22Rv1 (cell line): ENCODE measurements at regions not wholly inside any gene's neighbourhood (a gene's known extent, or its start where the extent isn't known, plus 50 kb on each side); places are given as distances from the start of the nearest gene placed in this dataset.
A peak's percentile ranks its signal among the peaks of the same experiment; 100 is the strongest.
"Not testable (repeated sequence)": the region's sequence is repeated elsewhere in the genome, so short reads cannot be mapped to it uniquely, and the experiment has no call there.

Source experiments
- H3K27ac ChIP-seq: fragments of 450-650 bp; 2 replicates; pipeline ENCODE4 v1.5.1; 2017
- CTCF ChIP-seq: fragments of 450-650 bp; IDR thresholded peaks from 2 replicates; pipeline ENCODE4 v1.5.1; 2017; ENCODE audit warnings: mild to moderate bottlenecking
- ZFX ChIP-seq: fragments of 450-650 bp; IDR thresholded peaks from 2 replicates; pipeline ENCODE4 v1.6.1; 2017; ENCODE audit warnings: antibody characterized with exemption, borderline replicate concordance

GRCh38 chrX:81900522-81900921 lies 698.6 kb downstream of the SH3BGRL start:
- TF ChIP-seq ZFX (no peak), CTCF (no peak)

GRCh38 chrX:81925812-81926211 lies 723.9 kb downstream of the SH3BGRL start:
- no peak for TF ChIP-seq ZFX
- TF ChIP-seq CTCF, result no peak
- H3K27ac ChIP-seq, result no peak overlapping the region

More at GRCh38 chrX:81900522-81900921, 698.6 kb downstream of the SH3BGRL start:
- H3K27ac ChIP-seq, result no peak overlapping the region

GRCh38 chrX:81945911-81946310 lies 744.0 kb downstream of the SH3BGRL start:
- not testable (repeated sequence) for H3K27ac ChIP-seq

- TF ChIP-seq ZFX (no peak), CTCF (no peak)
These were observed 755.4 kb downstream of the SH3BGRL start for GRCh38 chrX:81957318-81957717.

GRCh38 chrX:81957900-81958545 lies 756.1 kb downstream of the SH3BGRL start:
- no peak overlapping the region for H3K27ac ChIP-seq
- TF ChIP-seq ZFX, result no peak
- TF ChIP-seq CTCF, result peak; percentile 68

More at GRCh38 chrX:81957318-81957717, 755.4 kb downstream of the SH3BGRL start:
- H3K27ac ChIP-seq, result no peak overlapping the region

GRCh38 chrX:81959964-81960363 lies 758.1 kb downstream of the SH3BGRL start:
- TF ChIP-seq CTCF (no peak), ZFX (no peak)
- no peak overlapping the region for H3K27ac ChIP-seq

GRCh38 chrX:81974413-81974812 lies 772.5 kb downstream of the SH3BGRL start:
- H3K27ac ChIP-seq, result not testable (repeated sequence)

GRCh38 chrX:81979806-81980515 lies 778.1 kb downstream of the SH3BGRL start:
- TF ChIP-seq CTCF (no peak), ZFX (no peak)
- H3K27ac ChIP-seq, result no peak overlapping the region

GRCh38 chrX:81987217-81987616 lies 785.3 kb downstream of the SH3BGRL start:
- not testable (repeated sequence) for H3K27ac ChIP-seq
